ENCODE measurements at regions not wholly inside any gene's neighbourhood (a gene's known extent, or its start where the extent isn't known, plus 50 kb on each side); places are given as distances from the start of the nearest gene placed in this dataset.
A peak's percentile ranks its signal among the peaks of the same experiment; 100 is the strongest.

DNA sequence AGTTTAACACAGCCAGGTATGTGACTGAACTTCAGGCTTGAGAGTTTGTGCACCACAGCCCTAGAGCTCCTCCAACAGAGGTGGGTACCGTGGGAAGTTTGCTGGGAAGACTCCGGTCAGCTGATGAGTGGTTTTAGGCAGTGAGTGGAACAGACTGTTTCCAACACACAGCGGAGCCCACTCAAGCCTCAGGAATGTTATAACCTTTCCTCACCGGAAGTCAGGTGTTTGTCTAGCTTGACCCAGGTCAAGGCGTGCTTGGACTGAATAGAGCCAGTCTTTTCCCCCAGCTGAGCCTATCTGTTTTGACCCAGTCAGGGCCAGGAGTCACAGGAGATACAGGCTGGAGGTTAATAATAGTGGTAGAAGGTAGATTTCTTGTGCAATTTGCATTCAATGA is 138.4 kb upstream of the PARP11 start (continued):
- TF ChIP-seq, protein P1, sequence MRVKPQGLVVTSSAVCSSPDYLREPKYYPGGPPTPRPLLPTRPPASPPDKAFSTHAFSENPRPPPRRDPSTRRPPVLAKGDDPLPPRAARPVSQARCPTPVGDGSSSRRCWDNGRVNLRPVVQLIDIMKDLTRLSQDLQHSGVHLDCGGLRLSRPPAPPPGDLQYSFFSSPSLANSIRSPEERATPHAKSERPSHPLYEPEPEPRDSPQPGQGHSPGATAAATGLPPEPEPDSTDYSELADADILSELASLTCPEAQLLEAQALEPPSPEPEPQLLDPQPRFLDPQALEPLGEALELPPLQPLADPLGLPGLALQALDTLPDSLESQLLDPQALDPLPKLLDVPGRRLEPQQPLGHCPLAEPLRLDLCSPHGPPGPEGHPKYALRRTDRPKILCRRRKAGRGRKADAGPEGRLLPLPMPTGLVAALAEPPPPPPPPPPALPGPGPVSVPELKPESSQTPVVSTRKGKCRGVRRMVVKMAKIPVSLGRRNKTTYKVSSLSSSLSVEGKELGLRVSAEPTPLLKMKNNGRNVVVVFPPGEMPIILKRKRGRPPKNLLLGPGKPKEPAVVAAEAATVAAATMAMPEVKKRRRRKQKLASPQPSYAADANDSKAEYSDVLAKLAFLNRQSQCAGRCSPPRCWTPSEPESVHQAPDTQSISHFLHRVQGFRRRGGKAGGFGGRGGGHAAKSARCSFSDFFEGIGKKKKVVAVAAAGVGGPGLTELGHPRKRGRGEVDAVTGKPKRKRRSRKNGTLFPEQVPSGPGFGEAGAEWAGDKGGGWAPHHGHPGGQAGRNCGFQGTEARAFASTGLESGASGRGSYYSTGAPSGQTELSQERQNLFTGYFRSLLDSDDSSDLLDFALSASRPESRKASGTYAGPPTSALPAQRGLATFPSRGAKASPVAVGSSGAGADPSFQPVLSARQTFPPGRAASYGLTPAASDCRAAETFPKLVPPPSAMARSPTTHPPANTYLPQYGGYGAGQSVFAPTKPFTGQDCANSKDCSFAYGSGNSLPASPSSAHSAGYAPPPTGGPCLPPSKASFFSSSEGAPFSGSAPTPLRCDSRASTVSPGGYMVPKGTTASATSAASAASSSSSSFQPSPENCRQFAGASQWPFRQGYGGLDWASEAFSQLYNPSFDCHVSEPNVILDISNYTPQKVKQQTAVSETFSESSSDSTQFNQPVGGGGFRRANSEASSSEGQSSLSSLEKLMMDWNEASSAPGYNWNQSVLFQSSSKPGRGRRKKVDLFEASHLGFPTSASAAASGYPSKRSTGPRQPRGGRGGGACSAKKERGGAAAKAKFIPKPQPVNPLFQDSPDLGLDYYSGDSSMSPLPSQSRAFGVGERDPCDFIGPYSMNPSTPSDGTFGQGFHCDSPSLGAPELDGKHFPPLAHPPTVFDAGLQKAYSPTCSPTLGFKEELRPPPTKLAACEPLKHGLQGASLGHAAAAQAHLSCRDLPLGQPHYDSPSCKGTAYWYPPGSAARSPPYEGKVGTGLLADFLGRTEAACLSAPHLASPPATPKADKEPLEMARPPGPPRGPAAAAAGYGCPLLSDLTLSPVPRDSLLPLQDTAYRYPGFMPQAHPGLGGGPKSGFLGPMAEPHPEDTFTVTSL (CRISPR knock-in tag; IDR thresholded peaks at IDR 0.05; ENCODE audit: borderline replicate concordance), result peak; percentile 92
- TF ChIP-seq HMGA1 (CRISPR knock-in tag; conservative IDR thresholded peaks at IDR 0.05) (no peak), NFATC3 (CRISPR knock-in tag; IDR thresholded peaks at IDR 0.05) (no peak), SAP130 (CRISPR knock-in tag; IDR thresholded peaks at IDR 0.05; ENCODE audit: low read depth) (peak; percentile 82), FOXP1 (IDR thresholded peaks at IDR 0.05) (no peak), FOXP1 (CRISPR knock-in tag; IDR thresholded peaks at IDR 0.05) (peak; percentile 68), ZNF296 (CRISPR knock-in tag; conservative IDR thresholded peaks at IDR 0.05) (no peak), MYPOP (CRISPR knock-in tag; IDR thresholded peaks at IDR 0.05) (no peak), ZNF562 (CRISPR knock-in tag; IDR thresholded peaks at IDR 0.05; ENCODE audit: borderline replicate concordance) (no peak), MZF1 (CRISPR knock-in tag; IDR thresholded peaks at IDR 0.05; ENCODE audit: borderline replicate concordance) (no peak), ELF1 (CRISPR knock-in tag; IDR thresholded peaks at IDR 0.05) (peak; percentile 66), U2AF2 (IDR thresholded peaks at IDR 0.05; ENCODE audit: low read depth, low read length) (no peak), UBTF (CRISPR knock-in tag; IDR thresholded peaks at IDR 0.05) (peak; percentile 43; the same call in 1 of the 2 replicates), ZNF7 (CRISPR knock-in tag; IDR thresholded peaks at IDR 0.05) (no peak), CAMTA2 (CRISPR knock-in tag; IDR thresholded peaks at IDR 0.05; ENCODE audit: borderline replicate concordance) (no peak), ZNF614 (CRISPR knock-in tag; IDR thresholded peaks at IDR 0.05; ENCODE audit: borderline replicate concordance) (peak; percentile 62; the same call in 1 of the 2 replicates), RBAK (CRISPR knock-in tag; IDR thresholded peaks at IDR 0.05) (no peak), SATB2 (CRISPR knock-in tag; IDR thresholded peaks at IDR 0.05) (no peak), ZNF879 (CRISPR knock-in tag; IDR thresholded peaks at IDR 0.05) (no peak), MAFF (IDR thresholded peaks at IDR 0.05; ENCODE audit: low read depth, low read length) (no peak)
- TF ChIP-seq, protein P2, sequence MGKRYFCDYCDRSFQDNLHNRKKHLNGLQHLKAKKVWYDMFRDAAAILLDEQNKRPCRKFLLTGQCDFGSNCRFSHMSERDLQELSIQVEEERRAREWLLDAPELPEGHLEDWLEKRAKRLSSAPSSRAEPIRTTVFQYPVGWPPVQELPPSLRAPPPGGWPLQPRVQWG (CRISPR knock-in tag; IDR thresholded peaks at IDR 0.05; ENCODE audit: borderline replicate concordance, low read depth), result no peak
- TF ChIP-seq, protein P3, sequence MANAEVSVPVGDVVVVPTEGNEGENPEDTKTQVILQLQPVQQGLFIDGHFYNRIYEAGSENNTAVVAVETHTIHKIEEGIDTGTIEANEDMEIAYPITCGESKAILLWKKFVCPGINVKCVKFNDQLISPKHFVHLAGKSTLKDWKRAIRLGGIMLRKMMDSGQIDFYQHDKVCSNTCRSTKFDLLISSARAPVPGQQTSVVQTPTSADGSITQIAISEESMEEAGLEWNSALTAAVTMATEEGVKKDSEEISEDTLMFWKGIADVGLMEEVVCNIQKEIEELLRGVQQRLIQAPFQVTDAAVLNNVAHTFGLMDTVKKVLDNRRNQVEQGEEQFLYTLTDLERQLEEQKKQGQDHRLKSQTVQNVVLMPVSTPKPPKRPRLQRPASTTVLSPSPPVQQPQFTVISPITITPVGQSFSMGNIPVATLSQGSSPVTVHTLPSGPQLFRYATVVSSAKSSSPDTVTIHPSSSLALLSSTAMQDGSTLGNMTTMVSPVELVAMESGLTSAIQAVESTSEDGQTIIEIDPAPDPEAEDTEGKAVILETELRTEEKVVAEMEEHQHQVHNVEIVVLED (CRISPR knock-in tag; IDR thresholded peaks at IDR 0.05; ENCODE audit: borderline replicate concordance), result no peak
